ENCODE measurements at regions not wholly inside any gene's neighbourhood (a gene's known extent, or its start where the extent isn't known, plus 50 kb on each side); places are given as distances from the start of the nearest gene placed in this dataset.
"Not testable (repeated sequence)": the region's sequence is repeated elsewhere in the genome, so short reads cannot be mapped to it uniquely, and the experiment has no call there.

GRCh38 chr2:62654876-62655359 lies 50.6 kb upstream of the EHBP1 start:
- no peak for DNase-seq

- DNase-seq: no peak
Measured at GRCh38 chr2:62654423-62654791, 51.1 kb upstream of the EHBP1 start.

GRCh38 chr2:62653582-62654422 lies 51.7 kb upstream of the EHBP1 start:
- DNase-seq: no peak

- not testable (repeated sequence) for DNase-seq
Measured at GRCh38 chr2:62649087-62649486, 56.4 kb upstream of the EHBP1 start.

DNA sequence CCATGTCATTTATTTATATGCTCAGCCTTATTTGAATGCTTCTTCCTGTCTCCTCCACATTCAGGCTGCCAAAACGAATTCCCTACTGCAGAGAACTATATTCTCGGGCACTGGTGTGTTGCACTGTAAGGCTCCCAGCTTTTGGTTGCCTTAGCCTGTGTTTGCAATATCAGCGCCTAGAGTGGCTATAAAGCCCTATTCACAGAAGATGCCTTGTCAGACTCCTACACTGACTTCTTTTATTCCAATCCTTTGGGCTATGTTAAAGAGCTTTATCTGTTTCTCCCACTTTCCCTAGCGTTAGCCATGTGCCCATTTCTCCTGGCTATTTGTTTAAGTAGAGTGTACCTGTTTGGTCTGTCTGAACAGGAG lies 62.4 kb upstream of the EHBP1 start:
- no peak for DNase-seq

GRCh38 chr2:62642429-62643099 lies 62.9 kb upstream of the EHBP1 start:
- no peak for DNase-seq

DNA sequence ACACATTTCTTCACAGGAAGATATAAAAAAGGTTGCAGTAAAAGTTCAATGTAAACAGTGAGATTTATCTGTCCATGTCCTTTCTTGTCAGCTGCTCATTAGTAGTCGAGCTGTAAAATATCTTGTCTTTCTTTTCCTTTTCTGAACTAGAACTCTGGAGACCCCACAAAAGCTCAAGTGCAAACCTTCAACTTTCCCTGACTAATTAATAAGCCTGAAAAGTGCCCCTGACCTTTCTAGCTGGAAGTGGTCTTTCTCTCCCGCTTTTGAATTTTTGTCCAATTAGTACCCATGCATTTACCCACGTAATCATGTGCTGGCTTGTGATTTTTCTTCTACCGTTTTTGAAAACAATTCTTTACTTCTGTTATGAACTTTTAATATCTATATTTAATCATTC lies 63.6 kb upstream of the EHBP1 start:
- no peak for DNase-seq

GRCh38 chr2:62641410-62641843 lies 64.1 kb upstream of the EHBP1 start:
- DNase-seq: no peak

DNA sequence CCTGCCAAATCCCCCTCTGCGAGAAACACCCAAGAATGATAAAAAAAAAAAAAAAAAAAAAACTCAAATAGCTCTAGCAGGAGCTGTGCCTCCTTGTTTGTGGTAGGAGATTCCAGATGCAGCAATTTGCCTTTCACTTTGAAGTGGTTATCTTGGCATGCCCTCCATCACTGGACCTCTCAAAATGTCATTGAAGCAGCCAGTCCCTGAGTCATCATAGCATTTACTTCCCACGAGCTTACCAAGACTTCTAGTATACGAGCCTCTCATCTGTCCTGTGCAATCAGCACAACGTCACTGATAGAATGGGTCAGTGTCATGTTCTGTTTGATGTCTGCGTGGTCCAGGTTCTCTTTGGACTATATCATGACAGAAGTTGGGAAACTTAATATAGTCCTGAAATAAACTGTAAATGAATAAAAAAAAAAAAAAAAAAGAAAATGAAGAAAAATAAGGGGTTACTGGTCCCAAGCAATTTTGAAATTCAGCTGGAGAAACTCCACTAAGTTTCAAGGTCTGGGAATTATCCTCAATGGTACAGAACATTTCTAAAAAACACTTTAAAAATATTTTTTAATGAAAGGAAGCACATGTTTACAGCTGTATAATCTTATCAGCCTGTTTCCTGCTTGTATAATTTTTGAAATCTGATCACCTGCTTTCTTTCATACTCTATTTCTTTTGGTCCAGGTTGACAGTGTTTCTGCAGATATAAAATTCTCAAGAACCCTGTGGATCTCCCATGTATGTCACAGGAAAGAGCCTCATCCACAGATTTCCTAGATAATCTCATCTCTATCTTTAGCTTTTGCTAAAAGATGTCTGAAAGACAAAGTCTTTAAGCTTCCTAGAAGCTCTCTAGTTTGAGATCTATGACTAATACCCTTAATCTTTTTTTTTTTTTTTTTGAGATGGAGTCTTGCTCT lies 74.1 kb upstream of the EHBP1 start:
- no peak for DNase-seq

GRCh38 chr2:62630206-62630605 lies 75.3 kb upstream of the EHBP1 start:
- not testable (repeated sequence) for DNase-seq

DNA sequence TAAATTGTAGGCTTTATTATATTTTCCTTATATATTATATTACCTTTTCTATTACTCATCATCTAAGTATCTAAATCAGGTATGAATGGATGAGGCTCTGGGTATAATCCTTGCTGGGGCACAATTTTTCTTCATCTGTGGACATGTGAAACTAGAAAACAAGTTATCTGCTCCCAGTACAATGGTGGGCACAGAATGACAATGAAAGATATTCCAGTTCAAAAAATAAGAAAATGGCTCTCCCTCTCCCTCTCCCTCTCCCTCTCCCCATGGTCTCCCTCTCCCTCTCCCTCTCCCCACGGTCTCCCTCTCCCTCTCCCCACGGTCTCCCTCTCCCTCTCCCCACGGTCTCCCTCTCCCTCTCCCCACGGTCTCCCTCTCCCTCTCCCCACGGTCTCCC lies 76.2 kb upstream of the EHBP1 start:
- DNase-seq: not testable (repeated sequence)

DNA sequence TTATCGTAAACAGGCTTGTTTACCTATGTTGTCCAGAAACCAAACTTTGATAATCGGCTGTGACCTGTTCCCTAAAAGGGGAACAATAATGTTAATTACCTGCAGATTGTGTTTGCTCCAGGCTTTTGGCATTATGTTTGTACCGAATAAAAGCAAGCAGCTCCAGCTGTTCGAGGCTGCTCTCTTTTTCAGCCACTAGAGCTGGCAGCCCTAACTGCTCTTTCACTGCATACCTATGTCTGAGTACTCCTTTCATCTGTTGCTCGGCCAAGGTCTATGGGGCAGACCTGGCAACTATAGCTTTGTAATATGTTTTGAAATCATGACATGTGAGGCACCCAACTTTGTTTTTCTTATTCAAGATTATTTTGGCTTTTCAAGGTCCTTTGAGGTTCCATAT lies 77.8 kb upstream of the EHBP1 start:
- DNase-seq: no peak

DNA sequence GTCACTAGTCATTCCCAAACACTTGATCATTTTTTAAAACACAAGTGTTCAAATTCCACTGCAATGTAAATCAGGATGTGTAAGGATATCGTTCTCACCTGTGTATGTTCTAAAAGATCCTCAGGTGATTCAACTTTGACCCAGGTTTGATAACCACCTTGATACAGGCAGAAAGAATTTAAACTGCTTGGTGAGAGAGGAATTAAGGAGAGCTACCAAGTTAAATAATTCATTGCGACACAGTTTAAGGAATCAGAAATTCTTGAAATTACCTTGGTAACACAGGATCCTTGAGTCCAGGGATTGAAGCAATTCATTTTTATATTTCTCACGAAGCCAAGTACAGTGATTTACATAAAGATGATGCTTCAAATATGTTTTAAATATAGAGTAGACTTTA lies 80.7 kb upstream of the EHBP1 start:
- no peak for DNase-seq

DNA sequence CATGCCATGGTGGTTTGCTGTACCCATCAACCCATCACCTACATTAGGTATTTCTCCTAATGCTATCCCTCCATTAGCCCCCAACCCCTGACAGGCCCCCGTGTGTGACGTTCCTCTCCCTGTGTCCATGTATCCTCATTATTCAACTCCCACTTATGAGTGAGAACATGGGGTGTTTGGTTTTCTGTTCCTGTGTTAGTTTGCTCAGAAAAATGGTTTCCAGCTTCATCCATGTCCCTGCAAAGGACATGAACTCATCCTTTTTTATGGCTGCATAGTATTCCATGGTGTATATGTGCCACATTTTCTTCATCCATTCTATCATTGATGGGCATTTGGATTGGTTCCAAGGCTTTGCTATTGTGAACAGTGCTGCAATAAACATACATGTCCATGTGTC lies 89.0 kb upstream of the EHBP1 start:
- not testable (repeated sequence) for DNase-seq

- no peak for DNase-seq
Measured at GRCh38 chr2:62611854-62612253, 93.7 kb upstream of the EHBP1 start.

DNA sequence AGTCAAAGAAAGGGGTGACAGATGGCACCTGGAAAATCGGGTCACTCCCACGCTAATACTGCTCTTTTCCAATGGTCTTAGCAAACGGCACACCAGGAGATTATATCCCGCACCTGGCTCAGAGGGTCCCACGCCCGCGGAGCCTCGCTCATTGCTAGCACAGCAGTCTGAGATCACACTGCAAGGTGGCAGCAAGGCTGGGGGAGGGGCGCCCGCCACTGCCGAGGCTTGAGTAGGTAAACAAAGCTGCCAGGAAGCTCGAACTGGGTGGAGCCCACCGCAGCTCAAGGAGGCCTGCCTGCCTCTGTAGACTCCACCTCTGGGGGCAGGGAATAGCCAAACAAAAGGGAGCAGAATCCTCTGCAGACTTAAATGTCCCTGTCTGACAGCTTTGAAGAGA lies 99.5 kb upstream of the TMEM17 start:
- DNase-seq: not testable (repeated sequence)

- DNase-seq: no peak
Measured at GRCh38 chr2:62604336-62604735, 98.3 kb upstream of the TMEM17 start.

GRCh38 chr2:62603154-62603712 lies 97.2 kb upstream of the TMEM17 start:
- DNase-seq: no peak

GRCh38 chr2:62599674-62600410 lies 93.8 kb upstream of the TMEM17 start:
- not testable (repeated sequence) for DNase-seq

DNA sequence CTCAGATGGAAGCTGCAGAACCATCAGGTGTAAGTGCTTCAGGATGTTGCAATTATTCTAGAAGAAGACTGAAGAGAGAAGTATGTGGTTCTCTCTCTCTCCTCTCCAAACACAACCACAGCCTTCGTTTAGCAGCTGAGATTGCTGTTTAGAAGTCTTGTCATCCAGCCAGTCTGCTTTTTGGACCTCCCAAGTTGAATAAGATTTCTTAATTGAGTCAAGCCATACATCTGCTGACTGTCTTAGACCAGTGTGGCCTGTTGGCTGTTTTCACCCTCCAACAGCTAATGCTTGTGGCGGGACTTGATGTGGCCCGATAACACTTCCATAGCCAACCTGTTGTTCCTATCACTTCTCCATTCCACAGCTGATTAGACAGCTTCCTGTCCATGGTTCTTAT lies 91.3 kb upstream of the TMEM17 start:
- no peak for DNase-seq

DNA sequence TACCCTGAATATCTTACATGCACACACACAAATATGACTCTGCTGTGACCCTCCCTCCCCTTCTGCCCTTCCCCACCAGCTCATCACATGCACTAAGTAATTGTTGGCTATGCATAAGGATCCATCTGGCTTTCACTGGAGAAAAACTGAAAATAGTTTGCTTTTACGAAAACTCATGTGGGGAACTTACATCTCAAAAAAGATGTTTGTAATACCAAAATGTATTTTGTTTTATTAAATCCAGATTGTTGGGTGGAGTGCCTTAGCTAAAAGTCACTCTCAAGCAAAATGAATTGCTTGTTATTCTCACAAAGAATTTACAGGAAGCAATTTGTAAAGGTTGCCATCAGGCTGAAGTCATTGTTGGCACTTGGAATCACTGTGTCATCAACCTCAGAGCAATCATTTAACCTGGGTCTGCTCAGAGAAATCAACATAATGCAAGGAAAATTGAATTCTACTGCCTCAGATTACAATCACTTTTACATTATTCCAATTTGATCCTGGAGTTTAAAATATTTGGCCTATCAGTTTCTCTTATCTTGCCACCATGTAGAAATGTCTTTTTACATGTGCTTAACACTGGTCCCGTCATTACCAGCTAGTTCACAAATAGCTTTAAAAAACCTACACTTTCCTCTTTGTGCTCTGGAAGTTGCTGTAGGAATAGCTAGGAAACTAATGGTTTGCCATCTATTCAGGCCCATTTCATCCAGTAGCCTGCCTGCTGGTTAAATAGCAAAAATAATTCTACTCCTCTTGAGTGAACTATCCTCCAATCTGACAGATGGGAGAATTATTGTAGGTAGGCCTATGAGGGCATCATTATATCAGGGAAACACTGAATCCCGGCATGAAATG lies 90.3 kb upstream of the TMEM17 start:
- DNase-seq: no peak

Measured in suppressor macrophage treated with lipopolysaccharide for 1 hour (primary cell).